Panc1 (cell line): ENCODE measurements at regions not wholly inside any gene's neighbourhood (a gene's known extent, or its start where the extent isn't known, plus 50 kb on each side); places are given as distances from the start of the nearest gene placed in this dataset.
"Not testable (repeated sequence)": the region's sequence is repeated elsewhere in the genome, so short reads cannot be mapped to it uniquely, and the experiment has no call there.

ENCODE experiments used
- ATAC-seq: fragments of 200-7000 bp; cut with Tn5 transposase; 2 replicates; pipeline ENCODE4 v1.9.1; 2020; ENCODE audit warnings: mild to moderate bottlenecking, moderate library complexity
- BruUV-seq: library from RNA; stranded (reverse); fragments of 400-500 nt; replicated peaks from 2 replicates; lab custom pipeline; 2021; lab: Mats Ljungman, UMichigan
- CTCF ChIA-PET: fragments of 300-600 bp; sonication (Branson Sonifier 250); formaldehyde crosslinking; loops from one replicate; lab custom pipeline; 2022; ENCODE audit warnings: antibody characterized with exemption; lab: Charles Lee
- POLR2A ChIA-PET: fragments of 300-600 bp; sonication (Branson Sonifier 250); formaldehyde crosslinking; loops from one replicate; lab custom pipeline; 2022; ENCODE audit warnings: antibody characterized with exemption; lab: Charles Lee
- DNase-seq: peaks from one replicate; pipeline ENCODE4 v3.0.0-alpha.2; 2010; ENCODE audit warnings: low read depth, low spot score
- H3K27ac ChIP-seq: 2 replicates; pipeline ENCODE4 v1.5.1; 2011; ENCODE audit warnings: mild to moderate bottlenecking, low read length, inconsistent platforms
- H3K27me3 ChIP-seq: fragments of 200-500 bp; sonication (Bioruptor generic); 2 replicates; pipeline ENCODE4 v1.6.0; 2014; ENCODE audit warnings: low read length, inconsistent platforms; ENCODE audit not compliant: control insufficient read depth, insufficient read depth
- H3K36me3 ChIP-seq: fragments of 200-500 bp; sonication (Bioruptor generic); 2 replicates; pipeline ENCODE4 v1.5.1; 2014; ENCODE audit warnings: inconsistent platforms, mild to moderate bottlenecking, low read length, moderate library complexity; ENCODE audit not compliant: control insufficient read depth, insufficient read depth
- H3K4me1 ChIP-seq: 2 replicates; pipeline ENCODE4 v1.5.1; 2011; ENCODE audit warnings: inconsistent platforms, mild to moderate bottlenecking, low read length, moderate library complexity; ENCODE audit not compliant: control insufficient read depth, insufficient read depth
- H3K4me3 ChIP-seq, 2 experiments: 2 replicates each; pipeline ENCODE4 v1.5.1; 2011 to 2012; ENCODE audit warnings: low read depth in 2 of 2, low read length in 2 of 2, mild to moderate bottlenecking in 2 of 2, inconsistent platforms in 1 of 2, moderate library complexity in 1 of 2
- H3K9me3 ChIP-seq: fragments of 200-500 bp; sonication (Bioruptor generic); 2 replicates; pipeline ENCODE4 v1.5.1; 2014; ENCODE audit warnings: low read depth, mild to moderate bottlenecking, inconsistent platforms, low read length, moderate library complexity; ENCODE audit not compliant: control insufficient read depth, insufficient read depth
- in situ Hi-C: cut with HindIII; loops from 2 replicates; pipeline ENCODE4 v1.10.0; 2016; ENCODE audit warnings: low sequenced_read_pairs, low pct_unique_long_range_greater_than_20kb
- intact Hi-C: fragments of 100-400 bp; cut with micrococcal nuclease; formaldehyde crosslinking; loops from one replicate; pipeline ENCODE4 v1.10.0; 2022; ENCODE audit not compliant: unreplicated experiment

GRCh38 chr4:131742536-131743205, 1406.4 kb upstream of the PCDH10 start:
- CTCF ChIA-PET, H3K4me1 ChIP-seq, H3K9me3 ChIP-seq, ATAC-seq, POLR2A ChIA-PET, BruUV-seq, DNase-seq, H3K36me3 ChIP-seq, in situ Hi-C loops, H3K27me3 ChIP-seq, H3K27ac ChIP-seq, intact Hi-C loops, H3K4me3 ChIP-seq: not testable (repeated sequence)

GRCh38 chr4:131743348-131743747, 1405.7 kb upstream of the PCDH10 start:
- DNase-seq, in situ Hi-C loops, intact Hi-C loops, H3K9me3 ChIP-seq, ATAC-seq, CTCF ChIA-PET, H3K36me3 ChIP-seq, H3K27ac ChIP-seq, H3K4me3 ChIP-seq, H3K27me3 ChIP-seq, H3K4me1 ChIP-seq, BruUV-seq, POLR2A ChIA-PET: not testable (repeated sequence)

GRCh38 chr4:131747203-131747602, 1401.9 kb upstream of the PCDH10 start:
- POLR2A ChIA-PET, H3K36me3 ChIP-seq, BruUV-seq, H3K27ac ChIP-seq, H3K4me3 ChIP-seq, DNase-seq, CTCF ChIA-PET, H3K9me3 ChIP-seq, H3K27me3 ChIP-seq, H3K4me1 ChIP-seq, ATAC-seq, in situ Hi-C loops, intact Hi-C loops: not testable (repeated sequence)

- DNase-seq, intact Hi-C loops, H3K4me1 ChIP-seq, H3K36me3 ChIP-seq, CTCF ChIA-PET, H3K9me3 ChIP-seq, in situ Hi-C loops, ATAC-seq, H3K4me3 ChIP-seq, H3K27me3 ChIP-seq, BruUV-seq, H3K27ac ChIP-seq, POLR2A ChIA-PET: not testable (repeated sequence)
These were observed 1399.9 kb upstream of the PCDH10 start for GRCh38 chr4:131749224-131749623.

- H3K27ac ChIP-seq, H3K4me3 ChIP-seq, POLR2A ChIA-PET, ATAC-seq, in situ Hi-C loops, CTCF ChIA-PET, H3K36me3 ChIP-seq, DNase-seq, H3K9me3 ChIP-seq, BruUV-seq, H3K27me3 ChIP-seq, intact Hi-C loops, H3K4me1 ChIP-seq: not testable (repeated sequence)
These were observed 1399.1 kb upstream of the PCDH10 start for GRCh38 chr4:131750006-131750405.

GRCh38 chr4:131750469-131750868, 1398.6 kb upstream of the PCDH10 start:
- intact Hi-C loops, H3K4me3 ChIP-seq, POLR2A ChIA-PET, H3K9me3 ChIP-seq, H3K27me3 ChIP-seq, in situ Hi-C loops, H3K27ac ChIP-seq, DNase-seq, ATAC-seq, H3K36me3 ChIP-seq, CTCF ChIA-PET, BruUV-seq, H3K4me1 ChIP-seq: not testable (repeated sequence)

- H3K36me3 ChIP-seq, intact Hi-C loops, H3K9me3 ChIP-seq, H3K27me3 ChIP-seq, POLR2A ChIA-PET, BruUV-seq, ATAC-seq, H3K27ac ChIP-seq, H3K4me1 ChIP-seq, CTCF ChIA-PET, in situ Hi-C loops, H3K4me3 ChIP-seq, DNase-seq: not testable (repeated sequence)
These were observed 1386.9 kb upstream of the PCDH10 start for GRCh38 chr4:131762234-131762633.
